ENCODE measurements at regions not wholly inside any gene's neighbourhood (a gene's known extent, or its start where the extent isn't known, plus 50 kb on each side); places are given as distances from the start of the nearest gene placed in this dataset.

- Histone ChIP-seq H3K36me3 (no peaks in the 10 kb centered on the region), H3K27ac (no peak overlapping the region), H3K9me3 (no peaks in the 10 kb centered on the region), H3K27me3 (no peaks in the 10 kb centered on the region), H3K4me1 (no peaks in the 10 kb centered on the region), H3K4me3 (no peak overlapping the region)
- no peak for TF ChIP-seq CTCF (IDR thresholded peaks at IDR 0.05)
- TF ChIP-seq POLR2A (IDR thresholded peaks at IDR 0.05): no peak
- DNase-seq: no peak
- intact Hi-C loops (cut with DNase I; ENCODE audit: low total_unique reads): no loop called here
Measured at GRCh38 chr10:44492678-44493077, 107.8 kb upstream of the CXCL12 start.

GRCh38 chr10:44498222-44498621 is 113.3 kb upstream of the CXCL12 start:
- no peak overlapping the region for H3K4me3 ChIP-seq
- H3K4me1 ChIP-seq: no peaks in the 10 kb centered on the region
- no peak for DNase-seq
- H3K9me3 ChIP-seq: no peaks in the 10 kb centered on the region
- no peaks in the 10 kb centered on the region for H3K27me3 ChIP-seq
- TF ChIP-seq POLR2A (IDR thresholded peaks at IDR 0.05) (no peak), CTCF (IDR thresholded peaks at IDR 0.05) (no peak)
- intact Hi-C loops (cut with DNase I; ENCODE audit: low total_unique reads): no loop called here
- H3K27ac ChIP-seq: no peak overlapping the region
- H3K36me3 ChIP-seq: no peaks in the 10 kb centered on the region

GRCh38 chr10:44500451-44500850 is 115.6 kb upstream of the CXCL12 start:
- DNase-seq: no peak
- no peaks in the 10 kb centered on the region for H3K9me3 ChIP-seq
- H3K27me3 ChIP-seq: no peaks in the 10 kb centered on the region
- H3K4me3 ChIP-seq: no peak overlapping the region
- H3K27ac ChIP-seq: no peak overlapping the region
- TF ChIP-seq POLR2A (IDR thresholded peaks at IDR 0.05): no peak
- TF ChIP-seq CTCF (IDR thresholded peaks at IDR 0.05): no peak
- intact Hi-C loops (cut with DNase I; ENCODE audit: low total_unique reads): no loop called here
- no peaks in the 10 kb centered on the region for H3K4me1 ChIP-seq
- no peaks in the 10 kb centered on the region for H3K36me3 ChIP-seq

DNA sequence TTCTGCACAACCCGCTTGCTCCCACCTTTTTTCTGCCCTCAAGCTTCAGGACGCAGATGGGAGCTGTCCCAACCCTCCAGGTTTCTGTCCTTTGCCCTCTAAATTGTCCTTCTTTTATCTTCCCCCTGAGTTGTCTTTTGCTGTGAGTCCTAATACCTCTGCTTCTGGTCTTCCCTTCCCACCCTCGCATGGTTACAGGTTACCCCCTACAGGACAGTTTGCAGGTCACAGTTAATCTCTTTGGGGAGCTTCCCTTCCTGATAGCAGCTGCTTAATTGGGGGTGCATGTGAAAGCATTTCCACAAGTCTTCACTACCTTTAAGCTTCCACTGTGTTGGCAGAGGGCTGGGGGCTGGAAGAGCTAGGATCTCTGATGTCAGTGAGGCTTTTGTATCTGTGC is 121.5 kb upstream of the CXCL12 start:
- Histone ChIP-seq H3K9me3 (no peaks in the 10 kb centered on the region), H3K27ac (no peak overlapping the region), H3K4me1 (no peaks in the 10 kb centered on the region), H3K4me3 (no peak overlapping the region), H3K36me3 (no peaks in the 10 kb centered on the region), H3K27me3 (no peaks in the 10 kb centered on the region)
- DNase-seq: no peak
- TF ChIP-seq POLR2A (IDR thresholded peaks at IDR 0.05): no peak
- no peak for TF ChIP-seq CTCF (IDR thresholded peaks at IDR 0.05)
- intact Hi-C loops (cut with DNase I; ENCODE audit: low total_unique reads): no loop called here

DNA sequence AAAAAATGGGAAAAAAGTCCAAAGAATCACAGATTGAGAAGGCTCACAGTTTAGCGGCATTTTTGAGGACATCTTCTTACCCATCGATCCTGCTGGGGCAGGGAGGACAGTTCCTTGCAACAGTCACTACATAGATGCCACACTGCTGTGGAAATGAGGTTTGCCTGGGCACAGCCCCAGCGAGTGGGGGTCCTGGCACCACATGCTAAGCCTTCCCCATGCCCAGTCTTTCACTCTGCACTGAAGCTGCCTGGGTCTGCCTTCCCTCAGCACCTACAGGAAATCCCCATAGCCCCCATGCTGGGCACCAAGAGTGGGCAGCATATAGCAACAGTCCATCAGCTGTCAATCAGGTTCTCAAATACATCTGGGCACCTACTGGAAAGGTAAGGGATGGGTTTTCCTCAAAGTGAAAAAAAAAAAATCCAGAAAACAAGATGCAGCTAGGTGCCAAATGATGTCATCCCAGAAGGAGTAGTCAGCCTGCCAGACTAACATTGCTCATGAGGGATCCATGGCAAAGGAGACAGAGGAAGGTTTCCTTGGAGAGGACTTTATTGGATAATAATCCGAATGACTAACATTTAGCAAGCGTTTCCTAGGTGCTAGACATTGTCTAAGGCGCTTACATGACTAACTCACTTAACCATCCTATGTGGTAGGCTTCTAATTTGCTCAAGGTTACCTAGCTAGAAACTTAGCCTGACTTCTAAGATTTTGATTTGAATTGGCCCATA is 125.7 kb upstream of the CXCL12 start:
- Histone ChIP-seq H3K27ac (no peak overlapping the region), H3K9me3 (no peaks in the 10 kb centered on the region), H3K36me3 (no peaks in the 10 kb centered on the region), H3K27me3 (no peaks in the 10 kb centered on the region), H3K4me1 (no peaks in the 10 kb centered on the region), H3K4me3 (no peak overlapping the region)
- TF ChIP-seq POLR2A (IDR thresholded peaks at IDR 0.05) (no peak), CTCF (IDR thresholded peaks at IDR 0.05) (no peak)
- DNase-seq: no peak
- intact Hi-C loops (cut with DNase I; ENCODE audit: low total_unique reads): no loop called here

All from uterus (tissue), 3 donors.